GM19467 (cell line): ENCODE measurements at regions not wholly inside any gene's neighbourhood (a gene's known extent, or its start where the extent isn't known, plus 50 kb on each side); places are given as distances from the start of the nearest gene placed in this dataset.
"Not testable (repeated sequence)": the region's sequence is repeated elsewhere in the genome, so short reads cannot be mapped to it uniquely, and the experiment has no call there.

Experiments
- ATAC-seq: cut with Tn5 transposase; IDR thresholded peaks from one replicate; pipeline ENCODE4 v1.9.1; 2021; ENCODE audit warnings: mild to moderate bottlenecking, moderate library complexity; ENCODE audit not compliant: unreplicated experiment

GRCh38 chr15:59835776-59836175 is 146.7 kb upstream of the BNIP2 start:
- ATAC-seq: no peak

- ATAC-seq: no peak
Measured at GRCh38 chr15:59834528-59834927, 145.4 kb upstream of the BNIP2 start.

GRCh38 chr15:59833366-59833765 is 144.2 kb upstream of the BNIP2 start:
- no peak for ATAC-seq

- no peak for ATAC-seq
Measured at GRCh38 chr15:59830873-59831272, 141.8 kb upstream of the BNIP2 start.

GRCh38 chr15:59830098-59830497 is 141.0 kb upstream of the BNIP2 start:
- ATAC-seq: no peak

GRCh38 chr15:59828861-59829260 is 139.7 kb upstream of the BNIP2 start:
- ATAC-seq: no peak

GRCh38 chr15:59828263-59828662 is 139.1 kb upstream of the BNIP2 start:
- ATAC-seq: no peak

GRCh38 chr15:59825901-59826300 is 136.8 kb upstream of the BNIP2 start:
- no peak for ATAC-seq

- ATAC-seq: no peak
Measured at GRCh38 chr15:59821286-59821685, 132.2 kb upstream of the BNIP2 start.

- no peak for ATAC-seq
Measured at GRCh38 chr15:59819092-59819491, 130.0 kb upstream of the BNIP2 start.

- ATAC-seq: no peak
Measured at GRCh38 chr15:59818336-59818735, 129.2 kb upstream of the BNIP2 start.

GRCh38 chr15:59817834-59818233 is 128.7 kb upstream of the BNIP2 start:
- ATAC-seq: no peak

GRCh38 chr15:59817053-59817452 is 127.9 kb upstream of the BNIP2 start:
- ATAC-seq: no peak

GRCh38 chr15:59814409-59814808 is 125.3 kb upstream of the BNIP2 start:
- ATAC-seq: no peak

GRCh38 chr15:59812889-59813288 is 123.8 kb upstream of the BNIP2 start:
- ATAC-seq: no peak

GRCh38 chr15:59812250-59812870 is 123.2 kb upstream of the BNIP2 start:
- no peak for ATAC-seq

GRCh38 chr15:59803293-59803966 is 114.3 kb upstream of the BNIP2 start:
- ATAC-seq: not testable (repeated sequence)

- no peak for ATAC-seq
Measured at GRCh38 chr15:59801649-59802048, 112.5 kb upstream of the BNIP2 start.

- ATAC-seq: no peak
Measured at GRCh38 chr15:59798605-59798917, 109.4 kb upstream of the BNIP2 start.

GRCh38 chr15:59797756-59798604 is 108.9 kb upstream of the BNIP2 start:
- no peak for ATAC-seq

GRCh38 chr15:59794229-59794886 is 105.2 kb upstream of the BNIP2 start:
- no peak for ATAC-seq

GRCh38 chr15:59792359-59792758 is 103.2 kb upstream of the BNIP2 start:
- no peak for ATAC-seq
